Ammon's horn (tissue), 1 donor: ENCODE measurements at regions not wholly inside any gene's neighbourhood (a gene's known extent, or its start where the extent isn't known, plus 50 kb on each side); places are given as distances from the start of the nearest gene placed in this dataset.

ENCODE experiments used
- DNase-seq: peaks from one replicate; pipeline ENCODE4 v3.0.0-alpha.2; 2016; ENCODE audit warnings: low spot score

GRCh38 chr10:125340903-125341302, 180.5 kb upstream of the CTBP2 start:
- DNase-seq: no peak

- no peak for DNase-seq
Observed at GRCh38 chr10:125337510-125337909, 177.1 kb upstream of the CTBP2 start.

GRCh38 chr10:125334545-125334944, 174.2 kb upstream of the CTBP2 start:
- DNase-seq: no peak

- DNase-seq: no peak
Observed at GRCh38 chr10:125333769-125334168, 173.4 kb upstream of the CTBP2 start.

- DNase-seq: no peak
Observed at GRCh38 chr10:125333209-125333591, 172.8 kb upstream of the CTBP2 start.

GRCh38 chr10:125332548-125333208, 172.3 kb upstream of the CTBP2 start:
- DNase-seq: no peak

GRCh38 chr10:125331056-125331455, 170.7 kb upstream of the CTBP2 start:
- DNase-seq: no peak

GRCh38 chr10:125329056-125329455, 168.7 kb upstream of the CTBP2 start:
- DNase-seq: no peak

- no peak for DNase-seq
Observed at GRCh38 chr10:125325326-125325725, 165.0 kb upstream of the CTBP2 start.

- DNase-seq: no peak
Observed at GRCh38 chr10:125316436-125316835, 156.1 kb upstream of the CTBP2 start.

- DNase-seq: no peak
Observed at GRCh38 chr10:125300937-125301336, 140.6 kb upstream of the CTBP2 start.

GRCh38 chr10:125299461-125299860, 139.1 kb upstream of the CTBP2 start:
- no peak for DNase-seq

- no peak for DNase-seq
Observed at GRCh38 chr10:125296598-125296997, 136.2 kb upstream of the CTBP2 start.

- no peak for DNase-seq
Observed at GRCh38 chr10:125294109-125294508, 133.7 kb upstream of the CTBP2 start.

GRCh38 chr10:125291836-125292235, 131.5 kb upstream of the CTBP2 start:
- no peak for DNase-seq

GRCh38 chr10:125289461-125289860, 129.1 kb upstream of the CTBP2 start:
- DNase-seq: no peak

GRCh38 chr10:125284875-125285597, 124.7 kb upstream of the CTBP2 start:
- DNase-seq: no peak

- DNase-seq: no peak
Observed at GRCh38 chr10:125283836-125284614, 123.7 kb upstream of the CTBP2 start.

GRCh38 chr10:125283191-125283835, 123.0 kb upstream of the CTBP2 start:
- DNase-seq: peak; percentile 20

GRCh38 chr10:125281091-125281490, 120.7 kb upstream of the CTBP2 start:
- no peak for DNase-seq

GRCh38 chr10:125276133-125276532, 115.8 kb upstream of the CTBP2 start:
- DNase-seq: no peak

- peak; percentile 22 for DNase-seq
Observed at GRCh38 chr10:125274961-125275360, 114.6 kb upstream of the CTBP2 start.
